PC-3 (cell line): ENCODE measurements at regions not wholly inside any gene's neighbourhood (a gene's known extent, or its start where the extent isn't known, plus 50 kb on each side); places are given as distances from the start of the nearest gene placed in this dataset.

Source experiments
- ATAC-seq: fragments of 200-7000 bp; cut with Tn5 transposase; 2 replicates; pipeline ENCODE4 v1.9.1; 2020; ENCODE audit warnings: mild to moderate bottlenecking, moderate library complexity
- BruUV-seq: library from RNA; stranded (reverse); fragments of 400-500 nt; replicated peaks from 2 replicates; lab custom pipeline; 2021; lab: Mats Ljungman, UMichigan
- CTCF ChIA-PET: fragments of 300-600 bp; sonication (Branson Sonifier 250); formaldehyde crosslinking; loops from one replicate; lab custom pipeline; 2022; ENCODE audit warnings: antibody characterized with exemption; lab: Charles Lee
- POLR2A ChIA-PET: fragments of 300-600 bp; sonication (Branson Sonifier 250); formaldehyde crosslinking; loops from one replicate; lab custom pipeline; 2022; ENCODE audit warnings: antibody characterized with exemption; ENCODE audit not compliant: unreplicated experiment; lab: Charles Lee
- DNase-seq: peaks from one replicate; pipeline ENCODE4 v3.0.0-alpha.2; 2015
- H2AFZ ChIP-seq: fragments of 300-600 bp; sonication (generic); 2 replicates; pipeline ENCODE4 v1.6.0; 2016; ENCODE audit warnings: antibody characterized with exemption, low read length
- H3F3A ChIP-seq: fragments of 300-600 bp; sonication (generic); one replicate; pipeline ENCODE4 v1.6.0; 2017; ENCODE audit warnings: antibody characterized with exemption, low read length, control low read depth, mild to moderate bottlenecking; ENCODE audit not compliant: unreplicated experiment
- H3K27ac ChIP-seq: fragments of 300-600 bp; sonication (generic); 2 replicates; pipeline ENCODE4 v1.5.1; 2016; ENCODE audit warnings: mild to moderate bottlenecking, low read length
- H3K27me3 ChIP-seq: fragments of 300-600 bp; sonication (generic); 2 replicates; pipeline ENCODE4 v1.6.1; 2016; ENCODE audit warnings: low read length, mixed read lengths
- H3K36me3 ChIP-seq: fragments of 300-600 bp; sonication (generic); 2 replicates; pipeline ENCODE4 v1.6.1; 2016; ENCODE audit warnings: low read depth, mixed run types, low read length, mixed read lengths
- H3K4me1 ChIP-seq: fragments of 300-600 bp; sonication (generic); 2 replicates; pipeline ENCODE4 v1.5.1; 2016; ENCODE audit warnings: low read length; ENCODE audit not compliant: insufficient read depth
- H3K4me2 ChIP-seq: fragments of 300-600 bp; sonication (generic); 2 replicates; pipeline ENCODE4 v1.6.0; 2016; ENCODE audit warnings: low read length
- H3K4me3 ChIP-seq: fragments of 300-600 bp; sonication (generic); 2 replicates; pipeline ENCODE4 v1.5.1; 2016; ENCODE audit warnings: mild to moderate bottlenecking, low read length, mixed read lengths
- H3K79me2 ChIP-seq: fragments of 300-600 bp; sonication (generic); 2 replicates; pipeline ENCODE4 v1.6.1; 2017; ENCODE audit warnings: low read length, mixed read lengths
- H3K9ac ChIP-seq: fragments of 300-600 bp; sonication (generic); 2 replicates; pipeline ENCODE4 v1.6.0; 2016; ENCODE audit warnings: mild to moderate bottlenecking, low read length
- H3K9me2 ChIP-seq: fragments of 300-600 bp; sonication (generic); replicated peaks from 2 replicates; pipeline ENCODE4 v1.6.1; 2016; ENCODE audit warnings: mixed run types, low read length, mixed read lengths
- H3K9me3 ChIP-seq: fragments of 300-600 bp; sonication (generic); 2 replicates; pipeline ENCODE4 v1.6.1; 2016; ENCODE audit warnings: low read length, mixed read lengths
- H4K20me1 ChIP-seq: fragments of 300-600 bp; sonication (generic); 2 replicates; pipeline ENCODE4 v1.6.1; 2016; ENCODE audit warnings: low read length, mixed read lengths
- CTCF ChIP-seq: fragments of 300-600 bp; sonication (generic); conservative IDR thresholded peaks from 2 replicates; pipeline ENCODE4 v1.5.1; 2017; ENCODE audit warnings: antibody characterized with exemption, low read depth, mild to moderate bottlenecking, low read length
- EZH2 ChIP-seq: fragments of 300-600 bp; sonication (generic); IDR thresholded peaks from one replicate; pipeline ENCODE4 v1.6.1; 2017; ENCODE audit warnings: antibody characterized with exemption, mild to moderate bottlenecking, low read length; ENCODE audit not compliant: unreplicated experiment
- EZH2phosphoT487 ChIP-seq: fragments of 300-600 bp; sonication (generic); IDR thresholded peaks from 2 replicates; pipeline ENCODE4 v1.6.1; 2018; ENCODE audit warnings: mild to moderate bottlenecking, antibody characterized with exemption, low read length, borderline replicate concordance
- intact Hi-C: fragments of 100-400 bp; cut with micrococcal nuclease; formaldehyde crosslinking; loops from 2 replicates; pipeline ENCODE4 v1.9.0; 2023

- intact Hi-C loops = loop anchor here (10.0 kb wide), 1 partner anchor 181 kb away; the partner anchor contains the start of gene NANOS1
- Histone ChIP-seq H3K4me2 (no peak overlapping the region), H3K4me1 (peaks cover 31% of the 10 kb centered on the region), H4K20me1 (no peaks in the 10 kb centered on the region), H2AFZ (no peak overlapping the region), H3K27ac (no peak overlapping the region), H3K9me2 (no peaks in the 10 kb centered on the region; the same call in 1 of the 2 replicates), H3K79me2 (no peaks in the 10 kb centered on the region), H3F3A (no peaks in the 10 kb centered on the region), H3K27me3 (no peaks in the 10 kb centered on the region), H3K4me3 (no peak overlapping the region), H3K9ac (no peak overlapping the region), H3K9me3 (no peaks in the 10 kb centered on the region), H3K36me3 (no peaks in the 10 kb centered on the region)
- BruUV-seq = no TSS peak
- no peak for TF ChIP-seq EZH2
- TF ChIP-seq EZH2phosphoT487 = no peak
- ATAC-seq = no peak
- ChIA-PET POLR2A (no interaction called here), CTCF (no interaction called here)
- DNase-seq = no peak
Observed at GRCh38 chr10:118843647-118844265, 89.0 kb upstream of the CACUL1 start.

GRCh38 chr10:118844731-118845521 lies 90.2 kb upstream of the CACUL1 start:
- ATAC-seq = peak; percentile 29; the same call in 1 of the 2 replicates
- CTCF ChIA-PET = no interaction called here

More at GRCh38 chr10:118844731-118845521, 90.2 kb upstream of the CACUL1 start:
- Histone ChIP-seq H3K27ac (no peak overlapping the region), H3K9ac (no peak overlapping the region), H3K9me3 (no peaks in the 10 kb centered on the region), H4K20me1 (no peaks in the 10 kb centered on the region), H3K79me2 (no peaks in the 10 kb centered on the region), H2AFZ (no peak overlapping the region), H3F3A (no peaks in the 10 kb centered on the region), H3K27me3 (no peaks in the 10 kb centered on the region), H3K9me2 (no peaks in the 10 kb centered on the region), H3K4me3 (no peak overlapping the region), H3K4me1 (peaks cover 19% of the 10 kb centered on the region), H3K36me3 (no peaks in the 10 kb centered on the region), H3K4me2 (no peak overlapping the region)
- DNase-seq = peak; percentile 20
- intact Hi-C loops = loop anchor here (10.0 kb wide), 1 partner anchor 180 kb away; the partner anchor contains the start of gene NANOS1
- TF ChIP-seq EZH2phosphoT487 = no peak
- no peak for TF ChIP-seq EZH2
- TF ChIP-seq CTCF = no peak
- POLR2A ChIA-PET = interaction anchor here (0.5 kb wide), 1 partner anchor 21 kb away, joined by 3 read pairs; no protein-coding TSS in a partner anchor
- no TSS peak for BruUV-seq
